ENCODE measurements at regions not wholly inside any gene's neighbourhood (a gene's known extent, or its start where the extent isn't known, plus 50 kb on each side); places are given as distances from the start of the nearest gene placed in this dataset.

DNA sequence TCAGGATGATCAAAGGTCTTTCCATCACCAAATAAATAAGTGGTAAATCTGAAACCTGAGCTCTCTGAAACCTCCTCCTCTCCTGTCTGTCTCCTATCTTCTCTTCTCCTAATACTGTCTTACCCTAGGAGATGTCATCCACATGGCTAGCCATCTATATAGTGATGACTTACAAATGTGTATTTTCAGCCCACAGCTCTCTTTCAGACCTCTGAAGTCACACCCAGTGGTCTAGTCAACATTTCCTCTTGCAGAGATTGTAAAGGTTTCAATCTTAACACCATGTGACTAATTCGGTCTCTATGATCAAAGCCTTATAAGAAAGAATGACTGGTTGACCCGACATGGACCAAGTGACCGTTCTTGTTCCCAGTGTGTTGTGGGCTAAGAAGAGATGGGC is 63.1 kb upstream of the DPT start:
- no peak for TF ChIP-seq CTCF (IDR thresholded peaks at IDR 0.05)
- no peak for TF ChIP-seq POLR2A (IDR thresholded peaks at IDR 0.05)

Data from tibial nerve (tissue), 3 donors.